Islet precursor cell (in vitro differentiated cells): ENCODE measurements at regions not wholly inside any gene's neighbourhood (a gene's known extent, or its start where the extent isn't known, plus 50 kb on each side); places are given as distances from the start of the nearest gene placed in this dataset.
A peak's percentile ranks its signal among the peaks of the same experiment; 100 is the strongest.

ENCODE experiments used
- DNase-seq: peaks from one replicate; pipeline ENCODE4 v3.0.0-alpha.2; 2018

- no peak for DNase-seq
Observed at GRCh38 chr2:180187611-180188010, 180.5 kb upstream of the CWC22 start.

- no peak for DNase-seq
Observed at GRCh38 chr2:180184506-180184905, 177.4 kb upstream of the CWC22 start.

GRCh38 chr2:180180511-180180910, 173.4 kb upstream of the CWC22 start:
- DNase-seq = no peak

DNA sequence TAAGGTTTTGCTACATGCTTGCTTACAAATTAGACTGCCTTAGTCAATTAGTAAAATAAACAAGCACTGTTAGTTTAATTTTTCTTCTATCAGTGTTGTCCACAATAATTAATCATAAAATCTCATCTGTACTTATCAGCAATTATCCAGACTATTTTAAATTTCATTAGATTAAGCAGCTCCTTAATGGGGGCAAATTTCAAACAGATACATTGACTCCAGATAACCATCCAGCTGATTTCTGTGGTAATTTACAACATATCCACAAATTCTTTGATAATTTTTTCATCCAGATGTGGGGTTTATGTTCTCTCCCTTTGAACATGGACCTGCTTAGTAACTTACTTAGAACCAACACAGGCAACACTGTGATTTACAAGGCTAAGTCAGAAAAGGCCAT, 170.4 kb upstream of the CWC22 start:
- no peak for DNase-seq

DNA sequence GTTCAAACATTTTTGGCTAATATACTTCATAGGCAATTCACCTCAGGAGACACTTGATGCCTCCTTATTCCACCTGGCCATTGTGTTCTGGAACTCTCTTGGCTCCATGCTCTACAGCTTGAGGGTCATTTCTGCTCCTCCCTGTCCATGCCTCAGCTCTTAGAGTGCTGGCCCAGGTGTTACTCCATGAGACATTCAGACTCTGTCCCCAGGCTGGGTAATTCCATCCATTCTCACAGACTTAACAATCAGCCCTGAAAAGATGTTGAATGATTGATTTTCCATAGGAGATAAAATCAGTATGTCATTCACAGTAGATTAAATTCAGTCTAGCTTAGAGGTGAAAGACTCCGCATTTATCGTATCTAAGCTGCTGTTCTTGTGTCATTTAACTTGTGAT, 168.6 kb upstream of the CWC22 start:
- DNase-seq = no peak

- no peak for DNase-seq
Observed at GRCh38 chr2:180174580-180174979, 167.5 kb upstream of the CWC22 start.

DNA sequence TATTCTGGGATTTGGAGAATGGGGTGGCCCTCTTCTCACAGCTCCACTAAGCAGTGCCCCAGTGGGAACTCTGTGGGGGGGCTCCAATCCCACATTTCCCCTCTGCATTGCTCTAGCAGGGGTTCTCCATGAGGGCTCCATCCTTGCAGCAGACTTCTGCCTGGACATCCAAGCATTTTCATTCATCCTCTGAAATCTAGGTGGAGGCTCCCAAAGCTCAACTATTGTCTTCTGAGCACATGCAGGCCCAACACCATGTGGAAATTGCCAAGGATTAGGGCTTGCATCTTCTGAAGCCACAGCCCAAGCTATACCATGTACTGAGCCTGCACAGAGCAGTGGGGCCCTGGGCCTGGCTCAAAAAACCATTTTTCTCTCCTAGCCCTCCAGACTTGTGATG, 162.4 kb upstream of the CWC22 start:
- DNase-seq = no peak

DNA sequence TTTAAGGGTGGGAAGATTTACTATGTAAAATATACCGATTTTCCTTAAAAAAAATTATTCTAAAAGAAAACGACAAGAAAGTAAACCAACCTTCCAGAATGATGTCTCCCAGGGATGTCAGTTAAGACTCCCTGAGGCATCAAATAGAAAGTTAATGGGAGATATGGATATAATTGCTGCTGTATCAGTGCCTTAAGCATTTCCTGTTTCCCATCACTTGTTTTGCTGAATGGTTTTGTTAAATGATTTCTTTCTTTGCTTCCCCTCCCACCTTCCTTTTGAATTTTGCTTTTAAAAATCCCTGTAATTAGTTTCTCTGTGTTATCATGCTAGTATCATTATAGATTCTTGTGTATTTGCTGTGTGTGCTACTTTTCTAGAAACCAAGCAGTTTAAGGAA, 154.3 kb upstream of the CWC22 start:
- DNase-seq = no peak

- DNase-seq = no peak
Observed at GRCh38 chr2:180159921-180160320, 152.8 kb upstream of the CWC22 start.

GRCh38 chr2:180158961-180159360, 151.9 kb upstream of the CWC22 start:
- no peak for DNase-seq

DNA sequence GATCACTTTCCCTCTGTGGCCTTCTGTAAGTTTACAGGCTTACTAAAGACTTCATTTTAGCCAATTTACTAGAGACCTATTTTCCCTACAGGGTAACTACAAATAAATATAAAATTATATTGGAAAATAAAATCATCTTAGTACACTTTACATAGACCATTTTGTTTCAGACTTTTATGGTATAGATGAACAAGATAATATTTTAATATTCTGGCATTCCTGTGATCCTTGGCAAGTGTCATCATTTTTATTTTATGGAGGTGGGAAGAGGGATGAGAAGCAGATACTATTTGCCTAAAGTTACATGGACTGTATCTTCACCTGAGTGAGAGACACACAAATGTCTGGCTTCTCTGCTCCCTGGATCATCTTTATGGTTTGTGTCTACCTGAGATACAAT, 149.6 kb upstream of the CWC22 start:
- DNase-seq = no peak

DNA sequence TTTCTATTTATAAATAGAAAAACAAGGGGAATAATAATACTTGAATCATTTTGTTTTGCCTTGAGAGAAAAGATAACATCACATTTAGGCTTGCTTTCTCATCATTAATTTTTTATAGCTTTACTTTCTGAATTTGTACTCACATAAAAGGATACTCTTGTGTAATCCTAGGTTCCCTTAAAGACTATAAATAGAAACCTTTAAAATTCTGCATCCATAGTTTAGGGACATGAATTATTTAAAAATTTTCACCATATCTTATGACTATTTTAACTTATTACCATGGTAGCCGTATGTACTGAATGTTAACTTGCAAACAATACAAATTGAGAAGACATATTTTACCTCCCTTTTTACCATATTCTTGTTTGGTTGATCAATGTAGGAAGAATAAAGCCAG, 143.5 kb upstream of the CWC22 start:
- no peak for DNase-seq

DNA sequence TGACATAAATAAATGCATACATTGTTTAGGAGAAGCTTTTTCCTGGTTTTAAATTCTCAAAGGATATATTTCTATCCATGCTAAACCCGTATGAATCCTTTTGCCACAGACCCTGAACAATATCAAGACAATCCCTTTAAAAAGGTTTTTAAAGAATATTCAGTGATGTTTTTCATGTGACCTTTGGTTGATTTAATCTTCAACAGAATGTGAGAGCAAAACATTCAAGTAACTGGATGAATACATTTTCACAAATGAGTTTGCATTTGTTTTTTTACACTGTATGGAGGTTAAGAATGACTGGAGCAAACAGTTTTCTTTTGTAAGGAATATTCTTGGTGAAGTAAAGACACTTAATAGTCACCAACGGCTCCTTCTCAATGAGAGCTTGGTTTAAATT, 139.4 kb upstream of the CWC22 start:
- DNase-seq = no peak

DNA sequence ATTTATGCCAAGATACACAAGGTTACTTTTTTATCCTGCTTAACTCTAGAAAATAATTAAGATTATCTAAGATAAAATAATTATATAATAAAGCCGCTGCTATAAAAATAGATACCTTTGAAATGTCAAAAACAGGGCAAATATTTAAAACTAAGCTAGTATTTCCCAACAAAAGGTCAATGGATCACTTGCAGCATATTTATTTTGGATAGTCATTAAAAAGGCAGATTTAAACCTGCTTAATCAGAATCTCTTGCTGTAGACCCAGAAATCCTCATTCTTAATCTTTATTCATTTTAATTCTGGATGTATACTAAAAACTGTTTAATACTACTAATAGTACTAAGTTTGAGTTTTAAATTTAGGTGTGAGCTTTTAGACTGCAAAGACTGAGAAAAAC, 139.0 kb upstream of the CWC22 start:
- no peak for DNase-seq

- no peak for DNase-seq
Observed at GRCh38 chr2:180145163-180145562, 138.1 kb upstream of the CWC22 start.

GRCh38 chr2:180144338-180144813, 137.3 kb upstream of the CWC22 start:
- DNase-seq = no peak

DNA sequence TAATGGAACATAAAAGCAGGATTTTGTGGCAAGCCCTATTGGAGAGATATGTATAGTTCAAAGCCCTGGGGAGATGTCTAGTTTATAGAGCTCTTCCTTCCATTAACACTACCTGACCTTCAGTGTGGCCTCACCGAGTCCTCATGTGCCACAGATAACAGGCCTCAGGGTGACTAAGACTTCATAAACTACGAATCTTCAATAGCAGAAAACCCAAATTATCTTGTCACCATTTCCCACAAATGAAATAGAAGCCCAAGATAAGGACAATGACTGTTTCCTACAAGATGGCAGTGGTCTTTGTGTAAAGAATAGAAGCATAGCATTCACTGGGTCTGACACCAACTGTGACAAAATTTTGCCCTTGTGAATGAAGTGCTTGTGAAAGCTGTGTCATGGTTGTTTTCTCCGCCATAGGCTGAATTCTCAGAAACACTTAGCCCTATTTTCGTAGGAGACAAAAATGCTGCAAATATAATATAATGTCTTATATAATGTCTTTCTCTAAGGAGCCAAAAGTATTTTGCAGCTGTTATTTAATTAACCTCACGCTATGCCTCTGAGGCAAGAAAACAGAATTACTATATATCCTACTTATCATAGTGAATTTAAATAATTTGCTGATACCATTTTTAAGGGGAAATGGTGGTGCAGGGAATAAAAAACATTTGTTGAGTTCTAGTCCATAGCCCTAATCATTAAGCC, 136.7 kb upstream of the CWC22 start:
- no peak for DNase-seq

DNA sequence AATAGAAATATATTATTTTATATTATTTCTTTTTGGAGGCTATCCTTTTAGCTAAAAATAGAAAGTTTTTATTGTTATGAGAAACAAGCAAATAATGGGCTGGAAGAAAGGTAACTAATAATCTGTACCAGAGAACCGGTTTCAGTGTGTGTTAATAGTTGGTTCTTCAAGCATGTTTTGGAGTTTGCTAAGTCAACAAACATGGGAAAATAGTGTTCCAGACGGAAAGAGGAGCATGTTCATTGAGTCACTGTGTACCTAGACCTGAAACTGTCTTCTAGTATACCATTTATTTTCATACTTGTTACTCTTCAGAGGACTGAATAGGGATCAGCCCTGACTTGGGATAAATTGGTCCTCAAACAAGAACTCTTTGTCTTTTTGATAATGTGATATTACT, 134.5 kb upstream of the CWC22 start:
- no peak for DNase-seq

DNA sequence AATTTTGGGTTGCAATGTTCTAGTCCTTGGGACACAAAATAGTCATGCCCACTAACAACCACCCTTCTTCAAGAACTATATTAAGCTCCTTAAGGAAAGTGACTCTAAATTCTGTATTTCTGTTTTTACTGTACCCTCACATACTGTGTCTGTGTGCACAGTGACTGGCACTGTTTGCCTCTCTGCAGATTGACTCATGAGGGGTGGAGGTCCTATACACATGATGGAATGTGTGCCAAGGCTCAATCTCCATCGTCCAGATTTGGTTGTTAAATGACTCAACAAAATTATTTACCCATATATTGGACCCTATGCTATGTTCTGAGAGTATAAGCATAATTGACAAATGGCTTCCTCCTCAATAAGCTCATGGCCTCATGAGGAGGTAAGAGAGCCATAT, 126.6 kb upstream of the CWC22 start:
- no peak for DNase-seq

- DNase-seq = no peak
Observed at GRCh38 chr2:180130403-180130802, 123.3 kb upstream of the CWC22 start.

- no peak for DNase-seq
Observed at GRCh38 chr2:180128861-180129260, 121.8 kb upstream of the CWC22 start.

DNA sequence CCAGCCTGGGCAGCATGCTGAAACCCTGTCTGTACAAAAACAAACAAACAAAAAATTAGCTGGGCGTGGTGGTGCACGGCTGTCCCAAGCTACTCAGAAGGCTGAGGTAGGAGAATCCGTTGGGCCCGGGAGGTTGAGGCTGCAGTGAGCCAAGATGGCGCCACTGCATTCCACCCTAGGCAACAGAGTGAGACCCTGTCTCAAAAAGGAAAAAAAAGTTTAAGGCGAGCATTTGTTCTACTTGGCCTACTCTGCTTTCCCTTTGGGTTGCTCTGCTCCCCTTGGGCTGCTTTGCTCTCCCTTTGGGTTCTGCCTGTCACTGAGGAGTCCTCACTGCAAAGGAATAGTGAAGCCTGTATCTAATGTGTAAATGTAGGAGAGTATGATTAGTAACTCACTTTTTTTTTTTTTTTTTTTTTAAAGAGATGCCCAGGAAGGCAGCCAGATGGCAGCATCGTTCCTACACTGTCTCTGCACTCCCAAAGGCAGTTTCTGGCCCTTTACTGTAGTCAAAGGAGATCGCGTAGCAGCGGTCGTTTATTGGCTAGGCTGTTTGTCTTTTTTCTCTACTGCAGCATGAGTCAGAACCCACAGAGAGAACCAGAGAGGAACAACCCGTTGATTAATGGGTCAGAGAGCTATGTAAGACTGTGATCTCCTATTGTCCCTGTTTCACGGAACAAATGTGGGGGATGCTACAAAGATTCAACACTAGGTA, 118.3 kb upstream of the CWC22 start:
- peak; percentile 95 for DNase-seq

GRCh38 chr2:180124273-180125139, 117.4 kb upstream of the CWC22 start:
- DNase-seq = no peak

DNA sequence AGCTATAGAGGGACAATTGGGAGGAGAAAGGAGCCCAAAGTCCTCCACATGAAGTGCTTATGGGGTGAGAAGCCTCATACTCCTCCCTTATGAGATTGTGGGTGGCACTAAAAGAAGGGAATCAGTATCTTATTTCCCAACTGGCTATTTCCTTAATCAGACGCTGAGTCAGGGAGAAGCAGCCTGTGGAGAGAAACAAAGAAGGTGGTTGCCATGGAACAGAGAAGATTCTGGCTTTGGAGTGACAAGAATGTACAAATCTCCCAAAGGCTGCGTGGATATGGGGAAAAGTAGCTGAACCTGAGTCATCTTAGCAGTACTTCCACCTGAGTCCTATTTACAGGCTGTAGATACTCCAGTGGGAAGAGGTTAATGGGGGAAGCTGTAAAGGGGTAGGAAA, 115.8 kb upstream of the CWC22 start:
- DNase-seq = no peak
